ENCODE measurements at regions not wholly inside any gene's neighbourhood (a gene's known extent, or its start where the extent isn't known, plus 50 kb on each side); places are given as distances from the start of the nearest gene placed in this dataset.
A peak's percentile ranks its signal among the peaks of the same experiment; 100 is the strongest.
"Not testable (repeated sequence)": the region's sequence is repeated elsewhere in the genome, so short reads cannot be mapped to it uniquely, and the experiment has no call there.

DNA sequence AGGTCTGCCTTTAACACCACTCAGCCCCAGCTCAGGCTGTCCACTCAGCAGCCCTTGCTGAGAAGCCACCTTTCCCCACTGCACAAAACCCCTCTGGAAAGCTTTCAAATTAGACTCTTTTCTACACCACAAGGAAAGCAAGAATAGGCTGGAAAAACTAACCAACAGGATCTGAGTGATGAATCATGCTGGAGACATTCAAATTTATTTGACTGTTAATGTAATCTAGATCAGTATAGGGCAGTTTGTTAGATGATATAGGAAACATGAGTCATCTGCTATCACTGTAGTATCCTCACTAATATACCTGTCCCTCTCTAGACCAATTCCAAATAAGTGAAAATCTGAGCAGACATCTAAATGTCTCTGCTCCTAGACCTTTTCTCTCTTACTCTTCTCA lies 127.8 kb upstream of the PAM start:
- Histone ChIP-seq H3K9ac (ENCODE audit: insufficient read depth in 1 of 2, low read length in 2 of 2) (no peak overlapping the region), H3K4me3 (no peak overlapping the region), H3K27ac (ENCODE audit: low read depth in 1 of 2, low read length in 1 of 2) (no peak overlapping the region), H3K9me3 (ENCODE audit: control insufficient read depth in 4 of 4, insufficient read depth in 3 of 4, low read length in 3 of 4) (no peaks in the 10 kb centered on the region), H3K4me1 (ENCODE audit: control insufficient read depth in 5 of 5, insufficient read depth in 5 of 5, low read length in 5 of 5) (peaks cover 0 to 12% (median 0%) of the 10 kb centered on the region in 5 donors), H3K36me3 (ENCODE audit: control insufficient read depth in 4 of 4, insufficient read depth in 4 of 4, low read length in 4 of 4) (no peaks in the 10 kb centered on the region), H3K27me3 (ENCODE audit: control insufficient read depth in 3 of 3, insufficient read depth in 3 of 3, low read length in 2 of 3) (no peaks in the 10 kb centered on the region)
- no peak for ATAC-seq (ENCODE audit: insufficient read depth, low FRiP score)
- no peak for TF ChIP-seq CTCF (IDR thresholded peaks at IDR 0.05; ENCODE audit: control extremely low read depth, extremely low read depth)
- no peak for DNase-seq

GRCh38 chr5:102628441-102629175 lies 126.5 kb upstream of the PAM start:
- Histone ChIP-seq H3K36me3 (ENCODE audit: control insufficient read depth in 4 of 4, insufficient read depth in 4 of 4, low read length in 4 of 4) (no peaks in the 10 kb centered on the region), H3K9me3 (ENCODE audit: control insufficient read depth in 4 of 4, insufficient read depth in 3 of 4, low read length in 3 of 4) (peaks cover 0 to under 1% (median 0%) of the 10 kb centered on the region in 4 donors), H3K4me1 (ENCODE audit: control insufficient read depth in 5 of 5, insufficient read depth in 5 of 5, low read length in 5 of 5) (peaks cover 0 to 12% (median 0%) of the 10 kb centered on the region in 5 donors), H3K4me3 (no peak overlapping the region), H3K27ac (ENCODE audit: low read depth in 1 of 2, low read length in 1 of 2) (peak overlapping the region in 1 of 2 donors; percentile 51), H3K27me3 (ENCODE audit: control insufficient read depth in 3 of 3, insufficient read depth in 3 of 3, low read length in 2 of 3) (no peaks in the 10 kb centered on the region), H3K9ac (ENCODE audit: insufficient read depth in 1 of 2, low read length in 2 of 2) (no peak overlapping the region)
- no peak for ATAC-seq (ENCODE audit: insufficient read depth, low FRiP score)
- no peak for TF ChIP-seq CTCF (IDR thresholded peaks at IDR 0.05; ENCODE audit: control extremely low read depth, extremely low read depth)
- DNase-seq, result no peak
- 49 to 58% methylated on average over 3 of the region's 3 CpGs for WGBS, 2 donors

- Histone ChIP-seq H3K4me1 (ENCODE audit: control insufficient read depth in 5 of 5, insufficient read depth in 5 of 5, low read length in 5 of 5) (peaks cover 0 to 12% (median 0%) of the 10 kb centered on the region in 5 donors), H3K36me3 (ENCODE audit: control insufficient read depth in 4 of 4, insufficient read depth in 4 of 4, low read length in 4 of 4) (no peaks in the 10 kb centered on the region), H3K9me3 (ENCODE audit: control insufficient read depth in 4 of 4, insufficient read depth in 3 of 4, low read length in 3 of 4) (peaks cover 0 to 4% (median under 1%) of the 10 kb centered on the region in 4 donors), H3K9ac (ENCODE audit: insufficient read depth in 1 of 2, low read length in 2 of 2) (no peak overlapping the region), H3K27ac (ENCODE audit: low read depth in 1 of 2, low read length in 1 of 2) (no peak overlapping the region), H3K27me3 (ENCODE audit: control insufficient read depth in 3 of 3, insufficient read depth in 3 of 3, low read length in 2 of 3) (no peaks in the 10 kb centered on the region), H3K4me3 (no peak overlapping the region)
- 86 to 91% methylated on average over 4 of the region's 4 CpGs for WGBS, 2 donors
- DNase-seq (no peak), ATAC-seq (ENCODE audit: insufficient read depth, low FRiP score) (no peak)
- TF ChIP-seq CTCF (IDR thresholded peaks at IDR 0.05; ENCODE audit: control extremely low read depth, extremely low read depth), result no peak
Measured at GRCh38 chr5:102629827-102630605, 125.1 kb upstream of the PAM start.

- H3K9ac ChIP-seq (ENCODE audit: insufficient read depth in 1 of 2, low read length in 2 of 2), result not testable (repeated sequence)
Measured at GRCh38 chr5:102635399-102635798, 119.7 kb upstream of the PAM start.

More at GRCh38 chr5:102635399-102635798, 119.7 kb upstream of the PAM start:
- not testable (repeated sequence) for H3K27ac ChIP-seq (ENCODE audit: low read depth in 1 of 2, low read length in 1 of 2); H3K27me3 ChIP-seq (ENCODE audit: control insufficient read depth in 3 of 3, insufficient read depth in 3 of 3, low read length in 2 of 3); ATAC-seq (ENCODE audit: insufficient read depth, low FRiP score); H3K4me3 ChIP-seq; H3K9me3 ChIP-seq (ENCODE audit: control insufficient read depth in 4 of 4, insufficient read depth in 3 of 4, low read length in 3 of 4); H3K4me1 ChIP-seq (ENCODE audit: control insufficient read depth in 5 of 5, insufficient read depth in 5 of 5, low read length in 5 of 5); DNase-seq; H3K36me3 ChIP-seq (ENCODE audit: control insufficient read depth in 4 of 4, insufficient read depth in 4 of 4, low read length in 4 of 4)
- WGBS, 2 donors, result 97 to 100% methylated on average over 1 of the region's 1 CpG
